GM12891 (cell line): ENCODE measurements at regions not wholly inside any gene's neighbourhood (a gene's known extent, or its start where the extent isn't known, plus 50 kb on each side); places are given as distances from the start of the nearest gene placed in this dataset.

Experiments
- POLR2A ChIP-seq: IDR thresholded peaks from 2 replicates; pipeline ENCODE4 v1.6.1; 2011; ENCODE audit warnings: low read depth, low read length, control low read depth
- POLR2AphosphoS5 ChIP-seq: IDR thresholded peaks from 2 replicates; pipeline ENCODE4 v1.6.1; 2011; ENCODE audit warnings: low read depth, low read length, control low read depth
- SPI1 ChIP-seq: IDR thresholded peaks from 2 replicates; pipeline ENCODE4 v1.6.1; 2011; ENCODE audit warnings: low read depth, low read length, control low read depth
- TAF1 ChIP-seq: IDR thresholded peaks from 2 replicates; pipeline ENCODE4 v1.6.1; 2011; ENCODE audit warnings: low read depth, low read length, control low read depth

DNA sequence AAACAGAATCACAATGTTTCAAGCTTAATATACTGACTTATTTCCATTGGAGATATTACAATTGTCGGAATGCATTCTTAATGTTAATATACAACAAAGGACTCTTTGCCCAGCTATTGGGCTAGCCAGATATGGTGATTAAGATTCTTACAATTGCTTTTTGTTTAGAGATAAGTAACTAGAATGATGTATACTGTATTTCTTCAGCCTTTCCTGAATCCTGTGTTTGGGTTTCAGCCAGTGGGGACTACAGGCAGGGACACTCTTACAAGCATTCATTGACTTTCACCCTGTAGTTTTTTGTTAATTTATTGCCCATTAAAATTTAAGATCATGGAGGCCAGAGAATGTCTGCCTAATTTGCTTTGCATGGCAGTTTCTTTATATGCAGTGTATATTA lies 254.1 kb upstream of the TMEFF2 start:
- TF ChIP-seq POLR2A (no peak), SPI1 (no peak), POLR2AphosphoS5 (no peak), TAF1 (no peak)
